Keratinocyte (primary cell): ENCODE measurements at regions not wholly inside any gene's neighbourhood (a gene's known extent, or its start where the extent isn't known, plus 50 kb on each side); places are given as distances from the start of the nearest gene placed in this dataset.

Source experiments
- CTCF ChIP-seq, 3 experiments: IDR thresholded peaks in 1 of 3; conservative IDR thresholded peaks in 1 of 3; optimal IDR thresholded peaks in 1 of 3; 2 replicates in 2 of 3; 3 replicates in 1 of 3; pipeline versions ENCODE3 to v1.5.1; 2011; ENCODE audit warnings: low read length in 3 of 3, mild to moderate bottlenecking in 3 of 3, moderate library complexity in 2 of 3, control low read depth in 1 of 3, inconsistent platforms in 1 of 3; ENCODE audit not compliant: insufficient read depth in 2 of 3; ENCODE audit errors: extremely low read depth in 1 of 3
- EZH2 ChIP-seq: IDR thresholded peaks from one replicate; pipeline ENCODE4 v1.6.1; 2012; ENCODE audit warnings: inconsistent platforms, mild to moderate bottlenecking, low read length, moderate library complexity

DNA sequence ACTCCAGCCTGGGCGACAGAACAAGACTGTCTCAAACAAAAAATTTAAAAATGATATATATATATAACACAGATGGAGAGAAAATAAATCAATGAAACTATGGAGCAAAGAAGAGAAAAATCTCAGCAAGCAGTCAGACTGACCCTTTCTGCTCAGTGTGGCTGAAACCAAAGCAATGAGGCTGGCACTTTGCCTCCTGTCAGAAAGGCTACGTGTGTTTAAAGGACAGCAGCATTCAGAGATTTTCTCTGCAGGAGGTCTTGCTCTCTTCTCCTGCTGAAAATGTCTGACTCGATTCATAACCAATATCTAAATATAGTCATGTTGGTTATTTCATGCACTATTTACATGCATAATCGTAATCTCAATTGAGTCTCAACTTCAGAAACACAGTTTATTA is 527.0 kb upstream of the JARID2 start:
- TF ChIP-seq CTCF (optimal IDR thresholded peaks at IDR 0.05 in 1 of 3, IDR thresholded peaks at IDR 0.05 in 1 of 3, conservative IDR thresholded peaks at IDR 0.05 in 1 of 3; ENCODE audit: extremely low read depth in 1 of 3, insufficient read depth in 2 of 3, low read length in 3 of 3) (no peak), EZH2 (no peak)
